ENCODE measurements at regions not wholly inside any gene's neighbourhood (a gene's known extent, or its start where the extent isn't known, plus 50 kb on each side); places are given as distances from the start of the nearest gene placed in this dataset.

- TF ChIP-seq, protein P1, sequence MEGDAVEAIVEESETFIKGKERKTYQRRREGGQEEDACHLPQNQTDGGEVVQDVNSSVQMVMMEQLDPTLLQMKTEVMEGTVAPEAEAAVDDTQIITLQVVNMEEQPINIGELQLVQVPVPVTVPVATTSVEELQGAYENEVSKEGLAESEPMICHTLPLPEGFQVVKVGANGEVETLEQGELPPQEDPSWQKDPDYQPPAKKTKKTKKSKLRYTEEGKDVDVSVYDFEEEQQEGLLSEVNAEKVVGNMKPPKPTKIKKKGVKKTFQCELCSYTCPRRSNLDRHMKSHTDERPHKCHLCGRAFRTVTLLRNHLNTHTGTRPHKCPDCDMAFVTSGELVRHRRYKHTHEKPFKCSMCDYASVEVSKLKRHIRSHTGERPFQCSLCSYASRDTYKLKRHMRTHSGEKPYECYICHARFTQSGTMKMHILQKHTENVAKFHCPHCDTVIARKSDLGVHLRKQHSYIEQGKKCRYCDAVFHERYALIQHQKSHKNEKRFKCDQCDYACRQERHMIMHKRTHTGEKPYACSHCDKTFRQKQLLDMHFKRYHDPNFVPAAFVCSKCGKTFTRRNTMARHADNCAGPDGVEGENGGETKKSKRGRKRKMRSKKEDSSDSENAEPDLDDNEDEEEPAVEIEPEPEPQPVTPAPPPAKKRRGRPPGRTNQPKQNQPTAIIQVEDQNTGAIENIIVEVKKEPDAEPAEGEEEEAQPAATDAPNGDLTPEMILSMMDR (IDR thresholded peaks at IDR 0.05; ENCODE audit: low read length): no peak
- no peak for TF ChIP-seq EZH2 (IDR thresholded peaks at IDR 0.05; ENCODE audit: borderline replicate concordance, low read length)
Observed at GRCh38 chr6:78031228-78031627, 378.4 kb downstream of the MEI4 start.

Data from OCI-LY1 (cell line).